ENCODE measurements at regions not wholly inside any gene's neighbourhood (a gene's known extent, or its start where the extent isn't known, plus 50 kb on each side); places are given as distances from the start of the nearest gene placed in this dataset.
"Not testable (repeated sequence)": the region's sequence is repeated elsewhere in the genome, so short reads cannot be mapped to it uniquely, and the experiment has no call there.

DNA sequence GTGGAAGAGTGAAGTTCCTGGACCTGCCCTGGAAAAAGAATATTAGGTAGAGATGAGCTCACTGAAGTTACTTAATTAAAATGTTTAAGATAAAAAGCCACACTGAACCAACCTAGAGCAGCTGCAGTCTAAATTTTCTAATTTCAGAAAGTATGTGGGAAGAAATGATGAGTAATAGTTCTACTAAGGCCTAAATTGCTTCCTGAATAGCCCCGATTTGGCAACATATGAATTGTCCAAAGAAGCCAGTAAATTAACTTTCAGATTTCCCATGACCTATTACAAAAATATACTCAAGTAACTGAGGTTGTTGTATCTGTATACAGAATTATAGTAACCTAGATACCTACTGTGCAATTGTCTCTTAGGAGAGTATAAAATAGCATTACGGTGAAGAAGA, 312.6 kb downstream of the IPMK start:
- no peak for DNase-seq

- DNase-seq = no peak
Measured at GRCh38 chr10:57952741-57953140, 315.0 kb downstream of the IPMK start.

DNA sequence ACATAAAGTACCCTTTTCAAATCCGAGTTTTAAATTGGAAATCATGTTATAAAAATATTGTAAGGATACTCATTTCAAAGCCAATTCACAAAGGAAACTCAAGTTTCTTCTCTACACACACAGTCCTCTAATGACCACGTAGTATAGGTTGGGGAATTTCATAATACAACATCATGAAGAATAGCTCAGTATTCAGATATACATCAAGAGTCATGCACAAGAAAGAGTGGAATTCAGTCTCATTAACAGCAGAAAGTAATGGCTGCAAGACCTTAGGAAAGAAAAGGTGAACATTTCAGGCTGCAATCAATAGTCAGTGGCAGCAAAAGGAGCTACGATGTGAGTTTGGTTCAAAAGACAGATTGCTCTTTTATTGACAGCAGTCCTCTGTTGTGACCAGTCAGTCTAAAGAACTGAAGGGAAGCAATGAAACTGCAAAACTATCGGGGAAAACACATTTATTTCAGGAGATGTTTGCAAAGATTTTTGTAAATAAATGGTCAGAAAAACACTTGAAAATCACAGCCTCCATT, 317.2 kb downstream of the IPMK start:
- no peak for DNase-seq

GRCh38 chr10:57948796-57949195, 318.9 kb downstream of the IPMK start:
- no peak for DNase-seq

- no peak for DNase-seq
Measured at GRCh38 chr10:57946833-57947232, 320.9 kb downstream of the IPMK start.

DNA sequence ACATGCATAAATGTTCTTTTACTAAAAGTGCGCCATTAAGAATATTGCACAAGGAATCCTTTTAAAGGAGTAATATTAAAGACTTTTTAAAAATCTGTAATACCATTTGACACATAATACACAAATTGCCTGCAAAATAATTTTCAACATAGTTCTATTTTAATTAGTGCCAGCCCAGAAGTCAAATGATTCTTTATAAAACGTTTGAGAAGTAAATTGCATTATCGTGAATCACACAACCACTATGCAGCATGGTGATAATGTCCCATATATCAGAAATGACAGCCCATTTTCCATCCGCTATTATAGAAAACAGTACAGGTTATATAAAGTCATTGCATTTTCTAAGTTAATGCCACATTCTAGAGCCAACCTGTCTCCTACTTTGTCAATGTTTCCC, 324.0 kb downstream of the IPMK start:
- no peak for DNase-seq

DNA sequence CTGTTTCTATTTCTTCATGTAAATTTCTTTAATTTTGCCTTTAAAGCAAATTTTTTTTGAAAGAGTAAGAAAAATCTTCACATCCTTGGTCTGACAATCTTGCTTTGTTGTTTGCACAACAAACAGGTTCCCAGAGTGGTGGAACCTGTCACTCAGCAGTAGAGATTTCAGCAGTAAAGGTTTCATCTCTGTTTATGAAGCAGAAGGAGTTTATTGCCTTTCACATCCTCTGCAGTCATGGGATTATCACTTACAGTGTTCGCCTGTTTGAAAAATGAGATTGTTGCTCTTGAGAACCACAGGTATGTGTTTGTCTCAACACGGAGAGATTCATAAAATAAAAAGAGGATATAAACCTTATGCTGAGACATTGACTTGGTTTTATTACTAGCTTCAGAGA, 342.6 kb downstream of the IPMK start:
- DNase-seq = no peak

DNA sequence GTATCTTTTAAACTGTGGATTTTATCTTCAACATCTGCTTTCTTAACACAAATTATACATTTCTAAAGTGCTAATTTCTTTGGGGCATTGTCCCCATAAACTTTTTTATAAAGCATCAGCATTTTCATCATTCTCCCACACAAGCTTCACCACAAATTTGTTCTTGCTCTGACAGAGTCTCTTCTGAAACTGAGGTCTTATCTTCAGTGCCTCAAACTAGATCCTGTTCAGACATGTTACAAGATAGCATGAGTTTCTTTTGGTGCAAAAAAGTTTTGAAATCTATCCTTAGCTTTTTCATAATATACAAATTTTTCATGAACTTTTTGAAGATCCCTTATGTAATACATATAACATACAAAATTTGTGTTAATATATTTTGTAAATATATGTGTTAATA, 346.6 kb downstream of the IPMK start:
- no peak for DNase-seq

GRCh38 chr10:57919864-57920263, 347.8 kb downstream of the IPMK start:
- no peak for DNase-seq

- DNase-seq = no peak
Measured at GRCh38 chr10:57917019-57917418, 350.7 kb downstream of the IPMK start.

DNA sequence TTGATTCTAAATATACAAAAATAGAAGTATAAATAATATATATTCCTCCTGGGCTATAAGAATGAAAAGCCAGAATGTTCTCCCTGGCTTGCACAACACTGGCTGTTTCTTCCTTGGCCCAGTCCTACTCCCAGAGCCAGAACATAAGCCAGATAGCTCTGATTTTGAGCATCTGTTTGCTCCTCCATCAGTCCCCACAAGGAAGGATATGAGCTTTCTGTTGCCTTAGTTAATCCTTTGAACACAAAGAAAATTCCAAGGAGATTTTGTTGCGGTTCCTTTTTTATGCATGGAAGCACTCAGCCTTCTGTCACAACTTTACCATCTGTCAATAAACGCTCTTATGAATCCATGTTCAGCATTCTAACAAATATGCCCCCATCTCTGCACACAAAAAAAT, 361.8 kb downstream of the IPMK start:
- no peak for DNase-seq

- DNase-seq = no peak
Measured at GRCh38 chr10:57905010-57905409, 362.7 kb downstream of the IPMK start.

- peak; percentile 3 for DNase-seq
Measured at GRCh38 chr10:57898231-57898630, 369.5 kb downstream of the IPMK start.

GRCh38 chr10:57897611-57898010, 370.1 kb downstream of the IPMK start:
- DNase-seq = no peak

DNA sequence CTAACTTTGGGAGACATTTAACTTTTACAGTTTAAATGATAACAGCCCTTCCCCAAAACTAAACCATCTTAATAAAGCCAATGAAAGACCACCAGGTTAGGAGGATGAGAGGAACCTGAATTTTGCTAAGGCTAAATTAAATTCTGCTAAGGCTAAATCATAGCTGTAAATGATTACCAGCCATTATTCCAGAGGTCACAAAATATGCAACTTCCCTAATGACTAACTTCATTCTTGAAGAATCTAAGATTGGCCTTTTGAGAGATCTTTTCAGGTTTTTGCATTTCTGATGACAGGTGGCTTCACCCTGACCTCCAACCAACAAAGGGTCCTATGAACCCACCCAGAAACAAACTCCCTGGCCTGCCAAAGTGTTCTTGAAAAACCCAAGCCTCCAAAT, 373.3 kb downstream of the IPMK start:
- DNase-seq = no peak

DNA sequence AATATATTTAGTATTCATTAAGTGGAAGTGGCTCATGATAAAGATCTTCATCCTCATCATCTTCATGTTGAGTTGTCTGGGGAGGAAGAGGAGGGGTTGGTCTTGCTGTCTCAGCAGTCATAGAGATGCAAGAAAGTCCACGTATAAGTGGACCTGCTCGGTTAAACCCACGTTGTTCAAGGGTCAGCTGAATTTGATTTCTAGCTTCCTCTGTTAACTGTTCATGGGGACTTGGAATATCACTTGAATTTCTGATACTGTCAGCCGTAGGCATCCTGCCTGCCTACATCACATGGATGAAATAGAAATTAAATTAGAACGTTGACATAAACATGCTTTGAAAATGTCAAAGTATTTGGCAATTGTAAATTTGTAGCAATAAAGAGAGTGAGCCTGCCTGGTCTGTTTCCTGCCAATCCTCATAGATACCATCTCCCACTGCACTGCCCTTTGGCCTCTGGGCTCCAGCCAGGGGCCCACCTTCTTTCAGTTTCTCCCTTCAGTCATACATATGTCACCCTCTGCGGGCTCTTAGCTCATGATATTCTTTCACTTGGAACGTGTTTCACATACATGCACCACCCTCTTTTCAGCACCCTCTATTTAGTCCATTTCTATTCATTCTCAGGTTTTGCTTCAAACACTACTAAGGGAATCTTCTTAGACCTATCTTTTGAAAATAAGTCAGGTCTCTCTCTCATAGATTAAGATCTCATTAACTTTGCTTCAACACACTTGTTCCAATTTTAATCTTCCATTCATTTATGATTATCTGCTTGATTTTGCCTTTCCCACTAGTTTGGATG, 376.3 kb downstream of the IPMK start:
- DNase-seq = no peak

DNA sequence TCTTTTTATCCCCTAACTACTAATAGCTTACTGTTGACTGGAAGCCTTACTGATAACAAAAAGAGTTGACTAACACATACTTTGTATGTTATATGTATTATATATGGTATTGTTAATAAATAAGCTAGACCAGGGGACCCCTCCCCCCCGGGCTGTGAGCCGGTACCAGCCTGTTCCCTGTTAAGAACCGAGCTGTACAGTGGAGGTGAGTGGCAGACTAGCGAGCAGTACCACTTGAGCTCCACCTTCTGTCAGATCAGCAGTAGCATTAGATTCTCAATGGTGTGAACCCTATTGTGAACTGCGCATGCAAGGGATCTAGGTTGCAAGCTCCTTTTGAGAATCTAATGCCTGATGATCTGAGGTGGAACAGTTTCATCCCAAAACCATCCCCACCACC, 377.0 kb downstream of the IPMK start:
- no peak for DNase-seq

DNA sequence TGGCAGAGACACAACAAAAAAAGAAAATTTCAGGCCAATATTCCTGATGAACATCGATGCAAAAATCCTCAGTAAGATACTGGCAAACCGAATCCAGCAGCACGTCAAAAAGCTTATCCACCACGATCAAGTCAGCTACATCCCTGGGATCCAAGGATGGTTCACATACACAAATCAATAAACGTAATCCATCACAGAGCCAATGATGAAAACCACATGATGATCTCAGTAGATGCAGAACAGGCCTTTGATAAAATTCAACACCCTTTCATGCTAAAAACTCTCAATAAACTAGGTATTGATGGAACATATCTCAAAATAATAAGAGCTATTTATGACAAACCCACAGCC, 382.1 kb downstream of the IPMK start:
- not testable (repeated sequence) for DNase-seq

GRCh38 chr10:57884965-57885617, 382.6 kb downstream of the IPMK start:
- no peak for DNase-seq

DNA sequence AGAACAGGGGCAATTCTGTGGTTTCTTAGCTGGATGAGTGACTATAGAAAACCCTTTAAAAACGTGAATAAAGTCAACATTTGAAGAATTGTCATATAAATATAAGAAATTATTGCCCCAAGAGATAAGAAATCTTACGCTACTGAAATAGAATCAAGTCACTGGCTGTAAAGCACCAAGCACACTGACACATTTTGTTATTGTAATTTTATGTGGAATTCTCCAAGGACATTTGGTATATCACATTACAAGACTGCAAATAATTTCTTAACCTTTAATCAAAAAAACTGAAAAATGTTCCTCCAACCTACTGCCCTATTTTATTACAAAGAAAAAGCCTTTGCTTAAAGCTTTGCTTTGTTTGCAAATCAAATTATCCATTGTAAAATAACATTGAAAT, 383.3 kb downstream of the IPMK start:
- DNase-seq = no peak

- no peak for DNase-seq
Measured at GRCh38 chr10:57880446-57881227, 387.1 kb downstream of the IPMK start.

GRCh38 chr10:57874810-57875209, 392.9 kb downstream of the IPMK start:
- no peak for DNase-seq

GRCh38 chr10:57867241-57867640, 400.5 kb downstream of the IPMK start:
- DNase-seq = no peak
